Lung (tissue), 11 donors: ENCODE measurements at regions not wholly inside any gene's neighbourhood (a gene's known extent, or its start where the extent isn't known, plus 50 kb on each side); places are given as distances from the start of the nearest gene placed in this dataset.

Experiments
- ATAC-seq: fragments of 200-7000 bp; cut with Tn5 transposase; one replicate; pipeline ENCODE4 v1.9.1; 2020; ENCODE audit warnings: moderate number of reproducible peaks; ENCODE audit not compliant: insufficient read depth, low FRiP score
- DNase-seq, 3 donors: peaks; one replicate each; pipeline ENCODE4 v3.0.0-alpha.2; 2013 to 2017
- H3K27ac ChIP-seq, 2 donors: one replicate each; pipeline ENCODE4 v1.5.1; 2013; ENCODE audit warnings: mild to moderate bottlenecking in 2 of 2, moderate library complexity in 2 of 2, control low read depth in 1 of 2, inconsistent platforms in 1 of 2, low read depth in 1 of 2, low read length in 1 of 2
- H3K27me3 ChIP-seq, 3 donors: one replicate each; pipeline ENCODE4 v1.5.1; 2013; ENCODE audit warnings: low read length in 2 of 3; ENCODE audit not compliant: control insufficient read depth in 3 of 3, insufficient read depth in 3 of 3
- H3K36me3 ChIP-seq, 4 donors: one replicate each; pipeline ENCODE4 v1.5.1; 2013; ENCODE audit warnings: low read length in 4 of 4, mild to moderate bottlenecking in 1 of 4, moderate library complexity in 1 of 4; ENCODE audit not compliant: control insufficient read depth in 4 of 4, insufficient read depth in 4 of 4
- H3K4me1 ChIP-seq, 5 donors: one replicate each; pipeline ENCODE4 v1.5.1; 2013; ENCODE audit warnings: low read length in 5 of 5, mild to moderate bottlenecking in 2 of 5, moderate library complexity in 1 of 5; ENCODE audit not compliant: control insufficient read depth in 5 of 5, insufficient read depth in 5 of 5
- H3K4me3 ChIP-seq: one replicate; pipeline ENCODE4 v1.5.1; 2013; ENCODE audit warnings: mild to moderate bottlenecking, control low read depth, moderate library complexity
- H3K9ac ChIP-seq, 2 donors: one replicate each; pipeline ENCODE4 v1.5.1; 2013; ENCODE audit warnings: low read length in 2 of 2, control low read depth in 1 of 2; ENCODE audit not compliant: insufficient read depth in 1 of 2
- H3K9me3 ChIP-seq, 4 donors: one replicate each; pipeline ENCODE4 v1.5.1; 2013; ENCODE audit warnings: low read length in 3 of 4, mild to moderate bottlenecking in 1 of 4, moderate library complexity in 1 of 4; ENCODE audit not compliant: control insufficient read depth in 4 of 4, insufficient read depth in 3 of 4
- WGBS, 2 donors: extraction: QIAGEN DNeasy Blood & Tissue Kit; methylation state at CpG; one replicate each; pipeline ENCODE4 v1.1.7; 2013; 5-methylcytosine and 5-hydroxymethylcytosine counted together
- TF ChIP-seq, protein P1 (sequence below): IDR thresholded peaks from 2 replicates; pipeline ENCODE4 v1.5.1; 2012; ENCODE audit warnings: mild to moderate bottlenecking; ENCODE audit errors: control extremely low read depth, extremely low read depth
- donor health status: control.
- donor health status: control.
- donor health status: Bipolar disorder and iron deficiency.
- donor health status: healthy.
- donor health status: DM: yes; HTN: yes; CAD: no.

DNA sequence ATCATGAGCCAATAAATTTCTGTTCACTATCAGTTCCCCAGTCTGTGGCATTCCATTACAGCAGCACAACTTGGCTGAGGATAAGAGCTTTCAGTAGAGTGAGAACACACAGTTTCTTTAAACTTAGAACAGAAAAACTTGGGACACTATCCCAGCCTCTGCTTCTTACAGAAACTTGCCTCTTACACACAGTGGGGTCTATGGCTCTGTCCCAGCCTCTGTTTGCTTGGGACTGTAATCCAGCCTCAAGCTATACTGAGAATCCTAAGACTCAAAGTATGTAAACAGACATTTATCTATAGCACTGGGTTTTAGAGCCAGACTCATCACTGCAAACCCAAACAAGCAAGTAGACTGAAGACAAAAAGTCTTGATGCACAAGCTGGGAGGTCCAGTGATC lies 355.8 kb upstream of the VSTM2A start:
- Histone ChIP-seq H3K4me3 (no peak overlapping the region), H3K9ac (no peak overlapping the region), H3K9me3 (peaks cover 0 to 7% (median 0%) of the 10 kb centered on the region in 4 donors), H3K36me3 (no peaks in the 10 kb centered on the region), H3K4me1 (no peaks in the 10 kb centered on the region), H3K27ac (no peak overlapping the region), H3K27me3 (no peaks in the 10 kb centered on the region)
- DNase-seq (peak in 1 of 3 donors; percentile 17), ATAC-seq (no peak)
- TF ChIP-seq, protein P1, sequence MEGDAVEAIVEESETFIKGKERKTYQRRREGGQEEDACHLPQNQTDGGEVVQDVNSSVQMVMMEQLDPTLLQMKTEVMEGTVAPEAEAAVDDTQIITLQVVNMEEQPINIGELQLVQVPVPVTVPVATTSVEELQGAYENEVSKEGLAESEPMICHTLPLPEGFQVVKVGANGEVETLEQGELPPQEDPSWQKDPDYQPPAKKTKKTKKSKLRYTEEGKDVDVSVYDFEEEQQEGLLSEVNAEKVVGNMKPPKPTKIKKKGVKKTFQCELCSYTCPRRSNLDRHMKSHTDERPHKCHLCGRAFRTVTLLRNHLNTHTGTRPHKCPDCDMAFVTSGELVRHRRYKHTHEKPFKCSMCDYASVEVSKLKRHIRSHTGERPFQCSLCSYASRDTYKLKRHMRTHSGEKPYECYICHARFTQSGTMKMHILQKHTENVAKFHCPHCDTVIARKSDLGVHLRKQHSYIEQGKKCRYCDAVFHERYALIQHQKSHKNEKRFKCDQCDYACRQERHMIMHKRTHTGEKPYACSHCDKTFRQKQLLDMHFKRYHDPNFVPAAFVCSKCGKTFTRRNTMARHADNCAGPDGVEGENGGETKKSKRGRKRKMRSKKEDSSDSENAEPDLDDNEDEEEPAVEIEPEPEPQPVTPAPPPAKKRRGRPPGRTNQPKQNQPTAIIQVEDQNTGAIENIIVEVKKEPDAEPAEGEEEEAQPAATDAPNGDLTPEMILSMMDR: no peak

DNA sequence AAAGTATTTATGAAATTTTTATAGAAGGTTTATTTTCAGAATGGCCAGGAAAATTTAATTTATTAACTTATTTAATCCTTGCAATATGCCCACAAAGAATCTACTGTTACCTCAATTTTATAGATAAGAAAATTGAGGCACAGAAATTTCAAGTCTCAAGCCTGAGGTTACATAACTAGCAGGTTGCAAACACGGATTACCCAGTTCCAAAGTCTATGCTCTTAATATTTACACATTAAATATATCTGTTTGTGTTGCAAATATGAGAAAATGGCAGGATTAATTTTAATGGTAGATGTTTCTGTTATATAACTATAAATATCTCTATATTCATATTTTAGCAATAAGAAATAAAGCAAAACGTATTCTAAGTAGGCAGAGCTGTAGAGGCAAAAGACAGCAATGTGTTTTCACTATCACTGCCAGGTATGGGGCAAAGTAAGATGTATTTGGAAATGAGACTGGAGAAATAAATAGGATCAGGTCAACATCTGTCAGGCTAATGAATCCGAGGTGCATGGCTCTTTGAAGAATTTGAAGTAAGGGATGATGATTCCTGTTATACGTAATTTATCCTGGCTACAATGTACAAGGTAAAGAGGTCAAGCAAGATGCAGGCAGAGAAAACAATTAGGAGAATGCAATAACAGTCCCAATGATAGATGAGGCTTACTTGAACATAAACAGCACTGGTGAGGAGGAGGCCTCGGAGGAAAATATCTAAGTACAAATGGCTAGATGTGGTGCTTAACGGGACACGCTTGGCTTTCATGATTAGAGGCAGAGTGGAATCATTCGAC lies 354.1 kb upstream of the VSTM2A start:
- Histone ChIP-seq H3K4me1 (no peaks in the 10 kb centered on the region), H3K27me3 (no peaks in the 10 kb centered on the region), H3K9me3 (peaks cover 0 to 7% (median 0%) of the 10 kb centered on the region in 4 donors), H3K9ac (no peak overlapping the region), H3K4me3 (no peak overlapping the region), H3K27ac (no peak overlapping the region), H3K36me3 (no peaks in the 10 kb centered on the region)
- TF ChIP-seq, protein P1: no peak
- no peak for DNase-seq
- 58 to 74% methylated on average over 8 of the region's 8 CpGs for WGBS, 2 donors
- no peak for ATAC-seq

DNA sequence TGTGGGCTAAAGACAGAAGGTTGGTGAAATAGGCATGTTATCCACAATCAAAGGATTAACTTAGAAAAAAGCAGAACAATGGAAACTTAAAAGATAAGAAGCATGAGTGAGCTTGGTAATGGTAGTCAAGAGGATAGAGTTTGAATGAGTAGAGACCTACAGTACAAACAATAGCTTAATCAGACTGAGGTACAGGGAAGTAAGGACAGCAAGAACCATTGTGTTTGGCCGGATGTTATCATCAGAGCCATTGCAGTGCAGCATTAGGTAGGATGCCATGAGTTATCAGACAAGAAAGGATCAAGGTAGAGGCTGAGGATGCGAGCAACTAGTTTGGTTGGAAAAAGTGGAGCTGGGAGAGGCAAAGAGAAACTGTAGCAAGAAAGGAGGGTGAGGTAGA lies 353.3 kb upstream of the VSTM2A start:
- Histone ChIP-seq H3K9ac (no peak overlapping the region), H3K4me1 (no peaks in the 10 kb centered on the region), H3K4me3 (no peak overlapping the region), H3K27ac (no peak overlapping the region), H3K27me3 (no peaks in the 10 kb centered on the region), H3K36me3 (no peaks in the 10 kb centered on the region), H3K9me3 (peaks cover 0 to 7% (median 0%) of the 10 kb centered on the region in 4 donors)
- TF ChIP-seq, protein P1: no peak
- DNase-seq (no peak), ATAC-seq (no peak)
- 63 to 71% methylated on average over 2 of the region's 2 CpGs for WGBS, 2 donors

DNA sequence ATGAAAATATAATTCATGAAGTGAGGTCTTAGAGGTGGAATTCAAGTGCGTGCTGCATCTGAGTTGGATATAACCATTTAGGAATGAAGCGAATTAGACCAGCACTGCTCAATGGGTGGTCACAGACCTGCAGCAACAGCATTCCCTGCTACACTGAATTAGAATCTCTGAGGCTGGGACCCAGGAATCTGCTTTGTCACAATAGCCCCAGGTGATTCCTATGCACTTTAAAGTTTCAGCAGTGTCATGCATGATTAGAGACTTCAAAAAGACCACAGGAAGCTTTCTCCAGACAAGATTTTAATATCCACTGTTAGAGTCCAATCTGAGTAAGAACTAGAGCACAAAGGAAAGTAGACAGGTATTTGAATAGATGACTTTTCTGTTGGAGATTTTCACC lies 352.8 kb upstream of the VSTM2A start:
- no peaks in the 10 kb centered on the region for H3K36me3 ChIP-seq
- no peaks in the 10 kb centered on the region for H3K4me1 ChIP-seq
- no peak overlapping the region for H3K9ac ChIP-seq
- 49 to 63% methylated on average over 2 of the region's 2 CpGs for WGBS, 2 donors
- no peak for ATAC-seq
- peaks cover 0 to 7% (median 0%) of the 10 kb centered on the region in 4 donors for H3K9me3 ChIP-seq
- H3K4me3 ChIP-seq: no peak overlapping the region
- H3K27ac ChIP-seq: no peak overlapping the region
- TF ChIP-seq, protein P1: no peak
- no peak for DNase-seq
- no peaks in the 10 kb centered on the region for H3K27me3 ChIP-seq
